Muscle layer of colon (tissue), 2 donors: ENCODE measurements at regions not wholly inside any gene's neighbourhood (a gene's known extent, or its start where the extent isn't known, plus 50 kb on each side); places are given as distances from the start of the nearest gene placed in this dataset.
A peak's percentile ranks its signal among the peaks of the same experiment; 100 is the strongest.

Source experiments
- H3K27ac ChIP-seq: one replicate; pipeline ENCODE4 v1.7.0; 2013; ENCODE audit warnings: low read depth, mild to moderate bottlenecking, low read length, moderate library complexity
- H3K27me3 ChIP-seq, 2 donors: one replicate each; pipeline ENCODE4 v1.7.0; 2013; ENCODE audit warnings: low read length in 2 of 2, mild to moderate bottlenecking in 2 of 2; ENCODE audit not compliant: insufficient read depth in 2 of 2, control insufficient read depth in 1 of 2
- H3K36me3 ChIP-seq: one replicate; pipeline ENCODE4 v1.7.0; 2013; ENCODE audit warnings: mild to moderate bottlenecking, low read length; ENCODE audit not compliant: insufficient read depth
- H3K4me1 ChIP-seq: one replicate; pipeline ENCODE4 v1.7.0; 2013; ENCODE audit warnings: mild to moderate bottlenecking, low read length; ENCODE audit not compliant: insufficient read depth
- H3K4me3 ChIP-seq, 2 donors: one replicate each; pipeline ENCODE4 v1.7.0; 2013; ENCODE audit warnings: low read length in 2 of 2, low read depth in 1 of 2, mild to moderate bottlenecking in 1 of 2, moderate library complexity in 1 of 2
- H3K9ac ChIP-seq: one replicate; pipeline ENCODE4 v1.7.0; 2013; ENCODE audit warnings: low read length
- H3K9me3 ChIP-seq: one replicate; pipeline ENCODE4 v1.7.0; 2013; ENCODE audit warnings: mild to moderate bottlenecking, low read length
- donor health status: abdominal sarcoma.
- donor health status: Adenocarcinoma of cecum.

- Histone ChIP-seq H3K9me3 (no peaks in the 10 kb centered on the region), H3K27ac (no peak overlapping the region), H3K4me3 (no peak overlapping the region), H3K27me3 (no peaks in the 10 kb centered on the region), H3K36me3 (no peaks in the 10 kb centered on the region), H3K4me1 (no peaks in the 10 kb centered on the region), H3K9ac (no peak overlapping the region)
Observed at GRCh38 chr18:78056011-78056410, 806.4 kb downstream of the GALR1 start.

GRCh38 chr18:78069784-78070664, 820.4 kb downstream of the GALR1 start:
- no peak overlapping the region for H3K4me3 ChIP-seq
- H3K9me3 ChIP-seq, result no peaks in the 10 kb centered on the region
- peak overlapping the region; percentile 48 for H3K27ac ChIP-seq
- peaks cover 18% of the 10 kb centered on the region for H3K4me1 ChIP-seq
- H3K27me3 ChIP-seq, result no peaks in the 10 kb centered on the region
- H3K9ac ChIP-seq, result no peak overlapping the region
- H3K36me3 ChIP-seq, result no peaks in the 10 kb centered on the region

- H3K4me1 ChIP-seq, result peaks cover 18% of the 10 kb centered on the region
- no peaks in the 10 kb centered on the region for H3K36me3 ChIP-seq
- H3K4me3 ChIP-seq, result no peak overlapping the region
- H3K27me3 ChIP-seq, result no peaks in the 10 kb centered on the region
- no peaks in the 10 kb centered on the region for H3K9me3 ChIP-seq
- no peak overlapping the region for H3K9ac ChIP-seq
- H3K27ac ChIP-seq, result no peak overlapping the region
Observed at GRCh38 chr18:78071166-78071710, 821.6 kb downstream of the GALR1 start.

GRCh38 chr18:78071776-78072175, 822.1 kb downstream of the GALR1 start:
- H3K9ac ChIP-seq, result no peak overlapping the region
- H3K9me3 ChIP-seq, result no peaks in the 10 kb centered on the region
- H3K36me3 ChIP-seq, result no peaks in the 10 kb centered on the region
- H3K4me1 ChIP-seq, result peaks cover 18% of the 10 kb centered on the region
- no peaks in the 10 kb centered on the region for H3K27me3 ChIP-seq
- H3K4me3 ChIP-seq, result no peak overlapping the region
- H3K27ac ChIP-seq, result no peak overlapping the region

GRCh38 chr18:78072375-78072774, 822.7 kb downstream of the GALR1 start:
- H3K36me3 ChIP-seq, result no peaks in the 10 kb centered on the region
- H3K27me3 ChIP-seq, result no peaks in the 10 kb centered on the region
- no peak overlapping the region for H3K9ac ChIP-seq
- no peak overlapping the region for H3K4me3 ChIP-seq
- H3K4me1 ChIP-seq, result peaks cover 18% of the 10 kb centered on the region
- H3K27ac ChIP-seq, result no peak overlapping the region
- no peaks in the 10 kb centered on the region for H3K9me3 ChIP-seq

- H3K4me3 ChIP-seq, result no peak overlapping the region
- peaks cover 18% of the 10 kb centered on the region for H3K4me1 ChIP-seq
- no peak overlapping the region for H3K9ac ChIP-seq
- no peaks in the 10 kb centered on the region for H3K27me3 ChIP-seq
- H3K9me3 ChIP-seq, result no peaks in the 10 kb centered on the region
- H3K36me3 ChIP-seq, result no peaks in the 10 kb centered on the region
- H3K27ac ChIP-seq, result no peak overlapping the region
Observed at GRCh38 chr18:78073275-78073674, 823.6 kb downstream of the GALR1 start.

- Histone ChIP-seq H3K9ac (no peak overlapping the region), H3K4me1 (peaks cover 16% of the 10 kb centered on the region), H3K27ac (no peak overlapping the region), H3K4me3 (no peak overlapping the region), H3K36me3 (no peaks in the 10 kb centered on the region), H3K9me3 (no peaks in the 10 kb centered on the region), H3K27me3 (no peaks in the 10 kb centered on the region)
Observed at GRCh38 chr18:78074400-78075020, 824.9 kb downstream of the GALR1 start.

- Histone ChIP-seq H3K36me3 (no peaks in the 10 kb centered on the region), H3K4me3 (no peak overlapping the region), H3K9me3 (no peaks in the 10 kb centered on the region), H3K27me3 (no peaks in the 10 kb centered on the region), H3K4me1 (no peaks in the 10 kb centered on the region), H3K9ac (no peak overlapping the region), H3K27ac (no peak overlapping the region)
Observed at GRCh38 chr18:78080081-78080480, 830.4 kb downstream of the GALR1 start.

GRCh38 chr18:78080761-78081160, 831.1 kb downstream of the GALR1 start:
- H3K36me3 ChIP-seq, result no peaks in the 10 kb centered on the region
- no peaks in the 10 kb centered on the region for H3K4me1 ChIP-seq

GRCh38 chr18:78082816-78083215, 833.2 kb downstream of the GALR1 start:
- H3K27me3 ChIP-seq, result no peaks in the 10 kb centered on the region
- no peak overlapping the region for H3K9ac ChIP-seq
- no peaks in the 10 kb centered on the region for H3K4me1 ChIP-seq
- H3K9me3 ChIP-seq, result no peaks in the 10 kb centered on the region
- no peak overlapping the region for H3K27ac ChIP-seq
- H3K4me3 ChIP-seq, result no peak overlapping the region
- no peaks in the 10 kb centered on the region for H3K36me3 ChIP-seq

More at GRCh38 chr18:78080761-78081160, 831.1 kb downstream of the GALR1 start:
- no peaks in the 10 kb centered on the region for H3K27me3 ChIP-seq
- H3K27ac ChIP-seq, result no peak overlapping the region
- H3K4me3 ChIP-seq, result no peak overlapping the region
- no peak overlapping the region for H3K9ac ChIP-seq
- H3K9me3 ChIP-seq, result no peaks in the 10 kb centered on the region

- Histone ChIP-seq H3K4me1 (no peaks in the 10 kb centered on the region), H3K27me3 (no peaks in the 10 kb centered on the region), H3K36me3 (no peaks in the 10 kb centered on the region), H3K4me3 (no peak overlapping the region), H3K9ac (no peak overlapping the region), H3K27ac (no peak overlapping the region), H3K9me3 (no peaks in the 10 kb centered on the region)
Observed at GRCh38 chr18:78085241-78086185, 835.9 kb downstream of the GALR1 start.
